ENCODE measurements at regions not wholly inside any gene's neighbourhood (a gene's known extent, or its start where the extent isn't known, plus 50 kb on each side); places are given as distances from the start of the nearest gene placed in this dataset.
A peak's percentile ranks its signal among the peaks of the same experiment; 100 is the strongest.

- TF ChIP-seq CTCF (IDR thresholded peaks at IDR 0.05): no peak
- DNase-seq: no peak
- intact Hi-C loops (cut with micrococcal nuclease): no loop called here
- no peaks in the 10 kb centered on the region for H3K9me3 ChIP-seq (replicated peaks in 1 of 2; ENCODE audit: control insufficient read depth in 1 of 2, insufficient read depth in 1 of 2, low read length in 2 of 2)
- Mint-ChIP-seq H3K4me3 (no peak overlapping the region), H3K27ac (no peak overlapping the region), H3K9me3 (peaks cover 0 to 1% (median 0%) of the 10 kb centered on the region in 7 donors), H3K36me3 (no peaks in the 10 kb centered on the region), H3K4me1 (no peaks in the 10 kb centered on the region), H3K27me3 (ENCODE audit: low read depth in 3 of 3) (peaks cover 1 to 10% (median 3%) of the 10 kb centered on the region in 3 donors)
- H3K79me2 ChIP-seq (ENCODE audit: insufficient read depth, low read length): no peaks in the 10 kb centered on the region
- no peaks in the 10 kb centered on the region for H3K27me3 ChIP-seq (ENCODE audit: control insufficient read depth in 2 of 2, insufficient read depth in 2 of 2, low read length in 2 of 2)
- no peaks in the 10 kb centered on the region for H4K20me1 ChIP-seq (ENCODE audit: insufficient read depth, low read length)
- no peaks in the 10 kb centered on the region for H3K36me3 ChIP-seq (replicated peaks in 1 of 2; ENCODE audit: control insufficient read depth in 1 of 2, insufficient read depth in 2 of 2, low read length in 2 of 2)
- H3K4me3 ChIP-seq (replicated peaks in 1 of 3; ENCODE audit: low read depth in 2 of 3, low read length in 3 of 3): no peak overlapping the region
- no peaks in the 10 kb centered on the region for H3K4me1 ChIP-seq (ENCODE audit: control insufficient read depth in 1 of 2, insufficient read depth in 2 of 2, low read length in 2 of 2)
- H3K27ac ChIP-seq (ENCODE audit: low read depth in 1 of 2, low read length in 2 of 2): no peak overlapping the region
- H2AFZ ChIP-seq (ENCODE audit: insufficient read depth, low read depth, low read length, poor library complexity, severe bottlenecking): peak overlapping the region; percentile 41
- no peak overlapping the region for H3K9ac ChIP-seq (ENCODE audit: insufficient read depth, low read length, poor library complexity, severe bottlenecking)
- no peak overlapping the region for H3K4me2 ChIP-seq (replicated peaks; ENCODE audit: extremely low read depth, low read length, poor library complexity, severe bottlenecking)
- no CpG with 5 or more reads among the region's 2 CpGs for whole genome bisulfite sequencing (ENCODE audit: insufficient coverage)
These were observed 104.5 kb upstream of the ADGRF1 start for GRCh38 chr6:47146431-47147174.

DNA sequence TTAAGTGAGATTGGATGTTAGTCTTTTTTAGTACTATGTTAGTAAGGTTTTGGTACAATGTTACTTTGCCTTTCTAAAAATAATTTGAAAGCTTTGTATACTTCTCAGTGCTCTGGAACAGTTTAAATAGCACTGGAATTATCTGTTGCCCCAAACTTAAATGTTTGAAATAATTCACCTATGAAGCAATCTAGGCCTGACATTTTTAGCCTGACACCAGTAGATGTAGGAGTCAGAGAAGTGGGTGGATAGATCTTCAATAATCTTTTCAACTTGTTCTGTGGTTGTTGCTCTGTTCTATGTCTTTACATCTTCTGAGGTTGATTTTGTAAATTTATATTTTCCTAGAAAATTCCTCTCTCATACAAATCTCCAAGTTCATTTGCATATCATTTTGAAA lies 103.1 kb upstream of the ADGRF1 start:
- H3K36me3 ChIP-seq (replicated peaks in 1 of 2; ENCODE audit: control insufficient read depth in 1 of 2, insufficient read depth in 2 of 2, low read length in 2 of 2): no peaks in the 10 kb centered on the region
- H3K4me3 Mint-ChIP-seq: no peak overlapping the region
- no peaks in the 10 kb centered on the region for H4K20me1 ChIP-seq (ENCODE audit: insufficient read depth, low read length)
- no peaks in the 10 kb centered on the region for H3K36me3 Mint-ChIP-seq
- TF ChIP-seq CTCF (IDR thresholded peaks at IDR 0.05): no peak
- H3K9me3 Mint-ChIP-seq: peaks cover 0 to 1% (median 0%) of the 10 kb centered on the region in 7 donors
- no peak overlapping the region for H3K4me3 ChIP-seq (replicated peaks in 1 of 3; ENCODE audit: low read depth in 2 of 3, low read length in 3 of 3)
- no peaks in the 10 kb centered on the region for H3K4me1 Mint-ChIP-seq
- H3K79me2 ChIP-seq (ENCODE audit: insufficient read depth, low read length): no peaks in the 10 kb centered on the region
- no peak for DNase-seq
- H2AFZ ChIP-seq (ENCODE audit: insufficient read depth, low read depth, low read length, poor library complexity, severe bottlenecking): no peak overlapping the region
- intact Hi-C loops (cut with micrococcal nuclease): no loop called here
- no peak overlapping the region for H3K27ac Mint-ChIP-seq
- no peaks in the 10 kb centered on the region for H3K4me1 ChIP-seq (ENCODE audit: control insufficient read depth in 1 of 2, insufficient read depth in 2 of 2, low read length in 2 of 2)
- H3K4me2 ChIP-seq (replicated peaks; ENCODE audit: extremely low read depth, low read length, poor library complexity, severe bottlenecking): no peak overlapping the region
- no peaks in the 10 kb centered on the region for H3K9me3 ChIP-seq (replicated peaks in 1 of 2; ENCODE audit: control insufficient read depth in 1 of 2, insufficient read depth in 1 of 2, low read length in 2 of 2)
- no peak overlapping the region for H3K9ac ChIP-seq (ENCODE audit: insufficient read depth, low read length, poor library complexity, severe bottlenecking)
- peaks cover 1 to 8% (median 3%) of the 10 kb centered on the region in 3 donors for H3K27me3 Mint-ChIP-seq (ENCODE audit: low read depth in 3 of 3)
- H3K27ac ChIP-seq (ENCODE audit: low read depth in 1 of 2, low read length in 2 of 2): no peak overlapping the region
- H3K27me3 ChIP-seq (ENCODE audit: control insufficient read depth in 2 of 2, insufficient read depth in 2 of 2, low read length in 2 of 2): no peaks in the 10 kb centered on the region

Data from CD14-positive monocyte (primary cell).